Fibroblast of skin of right biceps (primary cell): ENCODE measurements at regions not wholly inside any gene's neighbourhood (a gene's known extent, or its start where the extent isn't known, plus 50 kb on each side); places are given as distances from the start of the nearest gene placed in this dataset.

Source experiments
- DNase-seq: peaks from one replicate; pipeline ENCODE4 v3.0.0-alpha.2; 2013

DNA sequence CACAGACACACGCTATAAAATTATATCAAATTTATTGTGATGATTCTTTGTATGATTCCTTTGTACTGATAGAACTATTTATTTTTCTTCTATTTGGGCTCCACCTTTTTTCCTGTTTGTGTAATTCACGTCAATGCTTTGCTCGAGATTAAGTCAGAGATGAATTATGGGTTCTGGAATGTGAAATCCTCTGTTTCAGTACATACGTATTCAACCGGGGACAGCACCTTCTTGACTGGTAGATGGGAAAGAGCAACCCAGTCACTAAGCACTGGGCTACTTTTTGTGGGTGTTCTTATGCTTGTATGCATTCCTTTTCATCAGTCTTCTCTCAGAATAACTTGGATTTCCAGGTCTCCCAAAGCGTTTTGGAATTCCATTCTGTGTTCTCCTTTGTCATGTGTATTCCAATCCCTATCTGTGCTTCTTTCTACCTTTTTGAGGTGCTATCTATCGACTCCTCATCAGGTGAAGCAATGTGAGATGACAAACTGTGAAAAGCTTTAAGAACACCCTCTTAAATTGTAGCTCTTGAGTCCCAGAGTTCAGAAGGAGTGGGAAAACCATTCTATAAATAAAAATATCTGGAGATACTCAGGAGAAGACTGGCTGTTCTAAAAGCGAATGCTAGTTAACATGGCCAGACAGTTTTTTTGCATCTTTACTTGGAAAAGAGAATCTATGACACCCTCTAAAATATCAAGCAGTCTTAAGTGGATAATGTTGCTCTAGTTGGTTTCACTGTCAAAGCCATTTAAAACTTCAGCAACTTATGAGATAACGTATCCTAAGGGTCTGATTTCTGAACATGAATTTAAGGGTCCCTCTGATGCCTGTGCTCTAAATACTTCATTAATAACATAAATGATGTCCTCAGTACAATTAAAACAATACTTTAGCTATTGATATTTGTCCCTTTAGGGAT lies 197.7 kb upstream of the PREP start:
- DNase-seq: peak; percentile 71

DNA sequence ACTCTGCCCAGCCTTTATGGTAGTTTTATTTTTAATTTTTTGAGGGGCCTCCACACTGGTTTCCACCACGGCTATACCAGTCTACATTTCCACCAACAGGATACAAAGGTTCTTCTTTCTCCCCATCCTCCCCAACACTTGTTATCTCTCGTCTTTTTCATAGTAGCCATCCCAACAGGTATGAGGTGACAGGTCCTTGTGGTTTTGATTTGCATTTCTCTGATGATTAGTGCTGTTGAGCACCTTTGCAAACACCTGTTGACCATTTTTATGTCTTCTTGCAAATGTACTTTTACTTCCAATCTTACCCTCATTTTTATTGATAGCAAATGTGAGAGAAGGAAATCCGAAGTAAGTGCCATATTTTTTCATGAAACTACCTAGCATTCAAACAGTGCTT lies 195.4 kb upstream of the PREP start:
- no peak for DNase-seq

DNA sequence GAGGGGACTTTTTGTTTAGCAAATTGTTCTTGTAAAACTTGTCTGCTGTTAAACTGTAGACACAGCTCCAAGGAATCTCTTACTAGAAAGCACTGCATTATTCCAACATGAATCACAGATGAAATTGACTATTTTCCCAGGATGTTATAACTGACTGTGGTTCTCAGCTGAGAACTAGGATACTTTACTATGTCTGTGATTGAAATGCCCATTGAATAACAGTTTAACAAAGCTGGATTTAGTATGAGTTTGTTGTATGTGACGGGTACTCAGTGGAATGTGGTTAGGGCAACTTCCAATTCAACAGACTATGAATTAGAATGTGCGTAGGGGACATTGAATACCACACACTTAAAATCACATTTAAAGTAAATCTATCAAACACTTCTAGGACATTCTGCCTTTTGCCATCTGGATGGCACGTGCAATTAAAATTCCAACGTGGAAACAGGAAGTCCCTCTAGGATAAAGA lies 193.4 kb upstream of the PREP start:
- DNase-seq: peak; percentile 98

DNA sequence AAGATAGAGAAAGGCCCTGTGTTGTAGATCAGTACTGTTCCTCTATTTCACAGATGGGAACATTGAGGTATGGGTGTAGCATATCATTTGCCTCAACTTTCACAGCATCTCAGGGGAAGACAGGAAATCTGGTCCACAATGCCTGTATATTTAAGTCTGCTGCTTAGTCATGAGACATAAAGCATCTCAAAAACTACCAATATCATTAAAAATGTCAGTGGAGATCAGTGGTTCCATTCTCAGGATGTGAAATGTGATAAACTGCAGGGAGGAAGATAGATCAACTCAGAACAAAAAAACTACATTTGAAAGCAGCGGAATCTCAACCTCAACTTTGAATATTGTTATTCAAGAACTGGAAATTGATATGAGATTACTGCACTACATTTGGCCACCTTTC lies 192.9 kb upstream of the PREP start:
- DNase-seq: no peak

DNA sequence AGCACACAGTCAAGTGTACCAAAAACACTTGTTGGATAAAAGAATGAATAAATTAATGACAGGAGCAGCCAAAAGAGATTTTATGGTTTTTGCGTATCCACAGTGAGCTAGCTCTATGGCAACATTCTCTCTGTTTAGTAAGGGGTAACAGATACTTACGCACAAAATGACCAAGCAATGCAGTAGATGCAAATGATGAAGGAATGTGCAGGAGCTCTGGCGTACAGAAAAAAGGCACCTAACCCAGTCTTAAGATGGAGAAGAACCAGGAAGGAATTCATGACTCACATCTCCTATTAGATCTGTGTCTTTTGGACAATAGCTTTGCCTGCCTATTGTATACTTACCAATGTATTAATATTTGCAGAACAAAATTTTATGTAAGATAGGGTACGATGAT lies 191.9 kb upstream of the PREP start:
- DNase-seq: peak; percentile 70

DNA sequence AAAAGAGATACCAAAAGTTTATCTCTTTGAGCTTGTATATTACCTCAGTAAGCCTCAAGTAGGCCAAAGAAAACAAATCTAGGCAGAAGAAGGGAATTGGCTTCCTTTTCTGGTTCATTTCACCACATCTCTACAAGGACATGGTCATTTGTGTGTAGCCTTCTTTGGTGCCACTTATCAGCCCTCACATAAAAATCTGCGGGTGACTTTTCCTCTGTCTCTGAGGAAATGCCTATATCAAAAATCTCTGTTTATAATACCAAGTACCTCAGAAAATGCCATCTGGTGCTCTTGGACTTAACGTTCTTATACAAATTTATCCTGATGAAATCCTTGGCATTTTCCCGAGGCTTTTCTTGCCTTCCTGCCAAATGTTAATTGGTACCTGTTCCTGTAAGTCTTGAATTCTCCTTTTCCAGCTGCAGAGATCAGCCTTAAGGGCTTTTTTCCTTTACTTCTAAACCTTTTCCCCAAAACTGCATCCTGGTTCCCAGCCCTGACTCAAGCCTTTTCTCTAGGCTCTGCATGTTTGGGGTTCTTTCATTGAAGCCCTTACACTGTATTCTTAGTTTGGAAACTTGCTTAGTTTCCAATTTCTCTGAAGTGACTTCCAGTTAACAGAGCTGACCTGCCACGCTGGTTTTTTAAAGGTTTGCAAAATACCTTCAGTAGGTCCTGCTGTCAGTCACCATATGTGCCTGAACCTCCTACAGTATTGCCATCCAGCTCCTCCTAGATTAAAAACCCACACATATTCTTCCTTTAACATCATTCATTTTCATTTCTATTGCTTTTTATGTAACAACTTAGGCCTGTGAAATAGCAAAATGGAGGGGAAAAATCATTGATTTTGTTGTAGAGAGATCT lies 191.2 kb upstream of the PREP start:
- DNase-seq: peak; percentile 31

DNA sequence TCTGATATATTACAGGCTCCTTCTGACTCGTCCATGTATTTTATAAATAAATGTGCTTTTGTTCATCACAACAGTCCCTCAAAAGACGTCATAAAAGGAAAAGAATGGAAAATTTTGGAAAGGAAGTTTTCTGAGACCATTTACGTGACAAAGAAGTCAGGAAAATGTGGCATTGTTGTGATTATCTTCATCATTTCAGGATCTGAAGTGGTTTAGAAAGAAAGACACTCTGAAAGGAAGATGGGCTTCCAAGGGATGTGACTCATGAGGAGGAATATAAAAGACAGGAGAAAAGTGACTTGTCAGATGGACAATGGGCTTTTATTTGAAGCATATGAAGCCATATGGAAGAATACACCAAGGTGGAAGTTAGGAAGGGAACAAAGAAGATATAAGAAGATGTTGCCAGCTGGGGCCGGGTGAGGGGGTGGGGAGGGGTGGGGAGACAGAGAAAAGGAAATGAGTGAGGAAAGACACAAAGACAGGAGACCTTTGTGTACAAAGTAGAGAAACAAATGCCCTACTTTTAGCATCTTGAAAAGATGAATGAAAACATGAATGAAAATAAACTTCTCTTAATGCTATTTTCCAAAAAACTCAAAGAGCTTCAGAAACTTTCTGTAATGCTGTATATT lies 190.3 kb upstream of the PREP start:
- DNase-seq: peak; percentile 71

DNA sequence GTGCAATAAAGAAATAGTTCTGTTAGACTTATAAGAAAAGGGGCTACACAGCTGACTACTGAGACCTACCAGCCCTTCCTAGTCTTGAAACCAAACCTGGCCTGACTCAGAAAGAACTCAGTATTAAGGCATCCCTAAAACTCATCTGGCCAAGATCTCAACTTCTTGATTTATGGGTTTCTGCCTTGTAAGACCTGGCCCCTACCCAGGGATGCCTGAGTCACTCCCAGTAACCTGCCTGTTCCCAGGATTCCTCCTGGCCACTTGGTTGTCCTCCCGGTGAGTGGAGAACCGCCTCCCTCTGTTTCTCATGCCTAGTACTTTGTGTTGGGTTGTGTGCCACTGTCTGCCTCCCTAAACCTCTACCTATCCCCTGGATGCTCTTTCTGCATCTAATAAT lies 189.4 kb upstream of the PREP start:
- peak; percentile 94 for DNase-seq

DNA sequence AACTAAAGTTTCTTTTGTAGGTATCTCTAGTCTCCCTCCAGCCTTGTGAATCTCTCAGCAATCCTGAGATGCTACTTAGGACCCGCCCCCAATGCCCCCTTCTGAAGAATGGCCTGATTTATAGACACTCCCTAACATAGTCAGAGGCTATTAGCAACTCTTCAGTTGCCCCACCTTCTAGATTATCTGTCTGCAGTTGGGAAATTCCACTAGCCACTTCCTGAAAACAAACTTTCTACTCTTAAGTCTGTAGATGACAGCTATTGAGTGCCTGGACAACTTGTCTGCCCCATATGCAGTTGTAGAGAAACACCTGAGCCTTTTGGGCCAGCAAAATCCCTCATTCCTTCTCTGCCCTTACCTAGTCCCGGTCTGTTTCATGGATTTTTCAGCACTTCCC lies 188.2 kb upstream of the PREP start:
- DNase-seq: peak; percentile 42

DNA sequence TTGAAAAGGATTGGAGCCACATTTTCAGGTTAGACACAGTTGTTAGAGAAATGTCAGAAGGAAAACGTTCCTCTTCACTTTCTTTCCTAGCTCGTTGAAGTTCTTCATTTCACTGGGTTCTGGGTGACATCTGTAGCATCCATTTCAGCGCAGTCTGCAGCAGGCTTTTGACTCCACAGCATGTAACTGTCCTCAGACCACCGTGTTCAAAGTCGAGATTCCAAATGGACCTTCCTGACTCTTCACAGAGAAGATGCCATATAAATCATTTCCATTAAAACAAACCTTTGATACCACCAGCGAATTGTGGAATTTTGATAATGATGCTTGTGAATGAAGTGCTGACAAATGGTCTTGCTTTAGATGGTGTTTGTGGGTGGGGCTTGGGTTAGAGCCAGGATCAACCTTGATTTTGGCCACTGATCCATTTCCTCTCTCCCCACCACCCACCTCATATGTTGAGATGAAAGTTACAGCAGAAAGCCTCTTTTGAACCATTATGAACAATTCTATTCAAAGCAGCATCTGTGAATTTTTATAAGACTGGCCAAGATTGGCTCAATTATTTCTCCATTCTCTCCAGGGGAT lies 185.3 kb upstream of the PREP start:
- peak; percentile 37 for DNase-seq

DNA sequence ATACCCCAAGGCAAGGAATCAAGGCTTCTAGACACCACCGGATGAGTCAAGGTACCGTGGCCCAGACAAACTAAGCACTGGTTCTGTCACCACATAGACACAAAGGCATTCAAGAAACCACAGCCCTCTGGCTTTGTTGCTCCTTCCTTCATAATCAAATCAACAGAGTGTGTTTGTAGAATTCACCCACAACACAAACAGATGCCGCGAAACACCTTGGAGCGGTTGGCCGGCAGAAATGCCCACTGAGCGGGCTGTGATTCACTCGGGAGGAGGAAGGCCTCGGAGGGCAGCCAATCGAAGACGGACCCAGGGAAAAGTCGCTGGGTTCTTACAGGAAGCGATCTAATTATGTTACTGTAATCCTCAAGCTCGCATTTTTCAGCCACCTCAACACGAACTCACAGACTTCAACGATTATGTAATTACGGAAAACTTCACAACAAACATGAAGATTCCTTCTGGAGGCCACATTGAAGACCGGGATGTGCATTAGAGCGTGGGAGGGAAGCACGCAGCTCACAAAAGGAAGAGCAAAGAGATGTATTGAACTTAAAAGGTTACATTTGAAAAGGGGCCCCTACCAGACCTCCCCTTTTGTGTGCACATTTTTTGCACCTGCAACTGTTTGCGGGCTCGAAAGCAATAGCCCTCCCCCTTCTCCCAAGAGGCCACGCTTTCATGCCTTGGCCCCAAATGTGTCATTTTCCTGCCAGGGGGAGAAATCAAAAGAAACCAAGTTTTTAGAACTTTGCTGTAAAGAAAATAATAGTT lies 184.7 kb upstream of the PREP start:
- DNase-seq: peak; percentile 88

DNA sequence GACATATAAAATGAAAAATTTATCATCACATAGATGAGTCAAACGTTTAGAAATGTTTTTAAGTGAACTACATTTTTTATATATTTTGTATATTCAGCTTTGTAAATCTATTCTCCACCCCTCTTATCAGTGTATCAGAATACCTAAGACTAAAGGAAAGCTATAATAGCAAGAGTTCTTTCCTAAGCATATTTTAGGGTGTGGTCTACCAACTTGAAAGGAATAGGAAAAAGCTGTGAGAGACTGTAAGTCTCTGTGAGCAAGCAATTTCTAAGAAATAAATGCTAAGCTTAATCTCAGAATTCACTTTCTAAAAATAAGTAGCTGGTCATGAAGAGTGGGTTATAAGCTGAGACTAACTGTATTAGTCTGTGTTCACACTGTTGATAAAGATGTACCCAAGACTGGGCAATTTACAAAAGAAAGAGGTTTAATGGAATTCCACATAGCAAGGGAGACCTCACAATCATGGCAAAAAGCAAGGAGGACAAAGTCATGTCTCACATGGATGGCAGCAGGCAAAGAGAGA lies 175.4 kb upstream of the PREP start:
- DNase-seq: no peak

DNA sequence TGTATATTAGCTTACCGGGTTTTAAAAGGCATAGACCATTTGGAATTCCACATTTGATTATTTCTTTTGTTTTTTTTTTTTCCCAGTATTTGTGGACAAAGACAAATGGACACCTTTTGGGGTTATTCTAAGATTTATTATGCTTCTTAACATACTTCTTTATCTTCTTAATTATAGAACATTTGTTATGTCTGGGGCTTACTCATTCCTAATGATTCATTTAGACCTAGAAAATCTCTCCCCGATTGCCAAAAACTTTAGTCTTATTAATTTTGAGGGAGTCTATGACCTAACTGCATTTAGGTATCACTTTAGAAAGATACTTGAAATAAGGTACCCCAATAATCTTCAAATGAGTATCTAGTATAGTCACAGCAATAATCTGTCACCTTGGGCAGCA lies 170.7 kb upstream of the PREP start:
- DNase-seq: peak; percentile 24

DNA sequence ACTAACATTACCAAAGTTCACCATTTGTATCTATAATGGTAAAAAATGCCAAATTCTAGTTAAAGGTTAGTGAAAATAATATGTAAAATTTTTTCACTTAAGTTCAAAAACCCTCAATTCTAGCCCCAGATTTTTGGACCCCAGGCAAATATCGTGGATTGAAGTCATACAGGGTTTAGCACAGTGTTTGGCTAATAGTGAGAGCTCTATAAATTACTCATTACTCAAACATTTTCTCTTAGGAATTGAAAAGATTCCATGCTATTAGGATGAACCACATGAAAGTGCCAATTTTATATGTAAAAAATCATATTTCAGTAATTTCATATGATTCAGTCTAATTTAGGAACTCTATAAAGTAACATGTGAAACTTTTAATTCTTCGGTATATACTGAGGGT lies 170.3 kb upstream of the PREP start:
- peak; percentile 47 for DNase-seq

DNA sequence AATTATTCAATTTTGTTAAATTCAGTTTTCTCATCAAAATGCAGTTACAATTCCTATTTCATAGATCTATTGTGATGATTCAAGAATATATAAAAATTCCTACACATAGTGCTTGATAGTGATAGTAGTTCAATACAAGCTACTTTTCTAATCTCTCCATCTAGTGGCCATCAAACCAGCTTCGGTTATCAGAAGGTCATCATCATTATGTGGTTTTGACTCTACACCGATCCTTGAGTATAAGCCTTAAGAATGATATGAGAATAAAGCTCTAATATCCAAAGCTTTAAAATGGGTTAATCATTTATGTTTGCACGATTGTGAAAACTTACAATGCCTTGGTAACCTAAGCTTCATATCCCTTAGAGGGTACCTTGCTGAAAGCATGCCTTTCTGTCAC lies 167.5 kb upstream of the PREP start:
- no peak for DNase-seq

DNA sequence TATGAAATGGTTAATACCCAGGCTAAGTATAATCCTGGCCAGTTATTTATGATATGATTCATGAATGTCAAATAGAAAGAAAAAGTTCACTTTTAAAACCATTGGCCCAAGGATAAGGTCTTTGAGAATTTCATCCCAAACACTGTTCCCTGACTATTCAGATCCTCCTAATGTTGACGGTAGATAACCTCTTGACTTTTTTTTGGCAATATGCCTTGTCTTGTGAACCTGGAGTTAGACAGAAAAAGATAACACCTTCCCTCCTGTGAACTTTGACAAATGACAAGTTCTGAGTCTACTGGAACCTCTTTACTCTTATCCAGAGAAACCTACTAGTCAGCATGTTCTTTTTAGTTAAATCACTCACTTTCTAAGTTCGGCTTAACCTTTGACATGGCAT lies 166.8 kb upstream of the PREP start:
- DNase-seq: no peak

DNA sequence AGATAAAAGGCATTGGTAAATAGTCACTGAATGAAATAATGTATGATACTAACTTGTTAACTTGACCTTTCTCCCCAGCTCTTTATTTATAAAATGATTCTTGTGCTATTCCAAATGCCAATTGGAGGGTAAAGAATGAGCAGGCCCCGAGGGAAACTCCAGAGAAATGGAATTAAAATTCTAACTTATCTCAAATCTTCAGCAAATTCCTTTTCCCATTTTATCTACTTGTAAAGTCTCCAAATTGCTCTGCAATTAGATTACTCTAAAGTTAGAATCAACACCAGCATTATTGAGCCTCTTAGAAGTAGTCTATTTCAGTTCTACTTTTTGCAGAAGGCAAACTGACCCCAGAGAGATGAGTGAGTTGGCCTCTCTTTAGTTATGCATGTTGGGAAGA lies 165.9 kb upstream of the PREP start:
- no peak for DNase-seq

DNA sequence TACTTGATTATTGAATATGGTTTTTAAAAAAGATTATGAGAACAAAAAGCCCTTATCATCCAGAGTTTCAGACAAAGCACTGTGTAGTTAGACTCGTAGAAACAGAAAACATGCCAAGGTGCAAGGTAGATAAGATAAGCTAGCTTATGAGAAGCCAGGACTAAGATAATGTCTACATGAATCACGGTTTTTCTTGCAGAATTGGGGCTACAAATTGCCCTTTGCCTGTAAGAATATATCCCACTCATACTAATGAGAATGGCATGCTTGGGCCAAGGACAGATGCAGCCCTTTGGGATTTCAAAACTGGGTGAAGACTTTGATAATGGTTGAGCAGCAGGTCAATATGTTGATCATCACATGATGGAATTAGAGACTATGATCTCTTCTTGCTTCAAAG lies 165.3 kb upstream of the PREP start:
- DNase-seq: no peak

DNA sequence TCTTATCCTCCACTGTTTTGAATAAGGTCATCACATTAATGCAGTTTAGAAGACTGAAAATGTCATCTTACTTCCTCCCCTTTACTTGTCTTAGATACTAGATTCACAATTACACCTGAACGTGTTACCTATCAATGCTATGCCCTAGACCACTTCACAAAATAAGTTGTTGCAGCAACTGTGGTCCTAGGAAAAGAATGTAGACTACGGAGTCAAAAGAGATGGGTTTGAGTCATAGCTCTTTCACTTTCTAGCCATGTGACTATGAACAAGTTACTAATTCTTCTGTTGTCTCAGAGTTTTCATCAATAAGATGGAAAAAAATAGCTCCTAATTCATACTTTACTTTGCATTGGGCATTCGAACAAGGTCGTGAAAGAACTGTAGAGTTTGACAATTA lies 164.3 kb upstream of the PREP start:
- no peak for DNase-seq

DNA sequence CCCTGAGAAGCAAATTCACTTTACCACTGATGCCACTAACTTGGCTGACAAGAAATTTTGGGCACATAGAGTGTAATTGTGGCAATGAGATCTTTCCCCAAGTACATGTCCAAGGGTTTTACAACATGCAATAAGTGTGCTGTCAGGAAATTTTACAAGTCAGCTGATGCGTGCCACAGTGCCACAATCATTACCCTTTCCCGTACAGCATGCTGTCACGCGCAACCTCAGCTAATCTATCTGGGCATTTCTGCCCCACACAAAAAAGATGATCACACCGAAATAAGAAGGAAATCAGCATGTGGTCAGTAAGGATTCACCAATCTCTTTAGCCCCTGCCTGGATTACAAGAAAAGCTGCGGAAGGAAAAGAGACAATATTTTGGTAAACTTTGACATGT lies 163.6 kb upstream of the PREP start:
- no peak for DNase-seq

DNA sequence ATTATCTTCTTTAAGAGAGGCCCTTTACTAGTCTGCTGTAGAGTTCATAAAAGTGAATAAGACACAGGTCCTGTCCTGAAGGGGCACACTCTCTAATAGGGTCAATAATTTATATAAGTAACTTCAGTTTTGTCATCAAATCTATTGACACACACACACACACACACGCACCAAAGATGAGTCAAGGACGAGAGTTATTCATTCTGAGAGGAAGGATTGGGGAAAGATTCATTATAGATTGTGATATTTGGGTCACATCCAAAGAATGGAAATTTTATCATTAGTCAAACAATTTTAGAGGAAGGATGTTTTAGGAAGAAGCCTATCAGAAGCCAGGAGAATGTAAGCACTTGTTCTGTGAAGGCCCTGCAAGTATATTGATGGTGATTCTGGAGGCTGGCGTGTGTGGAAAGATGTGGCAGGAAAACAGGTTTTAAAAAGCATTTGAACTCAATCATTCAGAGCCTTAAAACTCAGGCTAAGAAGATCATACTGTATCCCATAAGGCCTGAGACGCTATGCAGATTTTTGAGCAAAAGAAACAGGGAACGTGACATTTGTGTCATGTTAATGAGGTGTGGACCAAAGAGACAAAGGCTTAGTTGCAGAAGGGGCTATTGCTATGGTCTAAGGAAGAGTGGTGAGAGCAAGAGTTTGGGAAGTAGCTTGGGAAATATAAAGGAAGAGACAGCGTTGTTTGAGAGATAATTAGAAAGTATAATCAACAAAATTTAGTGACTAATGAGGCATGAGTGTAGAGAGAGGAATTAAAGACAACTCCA lies 161.4 kb upstream of the PREP start:
- no peak for DNase-seq
